ENCODE measurements at regions not wholly inside any gene's neighbourhood (a gene's known extent, or its start where the extent isn't known, plus 50 kb on each side); places are given as distances from the start of the nearest gene placed in this dataset.

- no peak overlapping the region for H3K4me3 Mint-ChIP-seq
- TF ChIP-seq HMGA2 (CRISPR knock-in tag; IDR thresholded peaks at IDR 0.05) (no peak), E2F4 (CRISPR knock-in tag; IDR thresholded peaks at IDR 0.05; ENCODE audit: borderline replicate concordance, low read depth) (no peak), NFYB (CRISPR knock-in tag; conservative IDR thresholded peaks at IDR 0.05; ENCODE audit: low read depth) (no peak), ATF1 (CRISPR knock-in tag; IDR thresholded peaks at IDR 0.05) (no peak), EMX1 (CRISPR knock-in tag; IDR thresholded peaks at IDR 0.05) (no peak), ZNF138 (CRISPR knock-in tag; conservative IDR thresholded peaks at IDR 0.05) (no peak), E2F5 (CRISPR knock-in tag; IDR thresholded peaks at IDR 0.05) (no peak)
- ATAC-seq (no peak), DNase-seq (ENCODE audit: low spot score) (no peak)
- H3K27ac Mint-ChIP-seq: no peak overlapping the region
- H3K9me3 Mint-ChIP-seq: peaks cover 12% of the 10 kb centered on the region
- no peaks in the 10 kb centered on the region for H3K36me3 Mint-ChIP-seq
- H3K27me3 Mint-ChIP-seq (ENCODE audit: low read depth): peaks cover 3% of the 10 kb centered on the region; the same call in 1 of the 2 replicates
- H3K4me1 Mint-ChIP-seq: no peaks in the 10 kb centered on the region
- CTCF ChIA-PET: interaction anchor here (1.0 to 2.1 kb wide), 3 partner anchors 18 to 245 kb away, joined by 3 to 5 read pairs (median 4); no protein-coding TSS in a partner anchor
- POLR2A ChIA-PET: no interaction called here
Measured at GRCh38 chr7:131937868-131938267, 381.4 kb upstream of the PODXL start.

GRCh38 chr7:131935180-131935579 is 378.8 kb upstream of the PODXL start:
- no peaks in the 10 kb centered on the region for H3K4me1 Mint-ChIP-seq
- no peak for TF ChIP-seq E2F5 (CRISPR knock-in tag; IDR thresholded peaks at IDR 0.05)
- TF ChIP-seq PREB (CRISPR knock-in tag; IDR thresholded peaks at IDR 0.05; ENCODE audit: borderline replicate concordance): no peak
- TF ChIP-seq ZNF425 (CRISPR knock-in tag; conservative IDR thresholded peaks at IDR 0.05): no peak
- no peak for TF ChIP-seq JUN (CRISPR knock-in tag; IDR thresholded peaks at IDR 0.05)
- TF ChIP-seq MLX (CRISPR knock-in tag; IDR thresholded peaks at IDR 0.05): no peak
- TF ChIP-seq CBFB (CRISPR knock-in tag; IDR thresholded peaks at IDR 0.05; ENCODE audit: low read depth): no peak
- no peak for TF ChIP-seq ZNF281 (CRISPR knock-in tag; IDR thresholded peaks at IDR 0.05)
- no peak for TF ChIP-seq FOXK1 (CRISPR knock-in tag; IDR thresholded peaks at IDR 0.05)
- TF ChIP-seq ATF2 (CRISPR knock-in tag; IDR thresholded peaks at IDR 0.05; ENCODE audit: borderline replicate concordance, low read depth): no peak
- no peak for TF ChIP-seq OVOL2 (CRISPR knock-in tag; IDR thresholded peaks at IDR 0.05; ENCODE audit: borderline replicate concordance)
- no peak for TF ChIP-seq SMAD3 (CRISPR knock-in tag; IDR thresholded peaks at IDR 0.05; ENCODE audit: borderline replicate concordance)
- TF ChIP-seq ZNF263 (CRISPR knock-in tag; IDR thresholded peaks at IDR 0.05; ENCODE audit: low read depth): no peak
- TF ChIP-seq TCF7 (CRISPR knock-in tag; IDR thresholded peaks at IDR 0.05; ENCODE audit: low read depth): no peak
- TF ChIP-seq NFE2L1 (CRISPR knock-in tag; IDR thresholded peaks at IDR 0.05): no peak
- no peak for TF ChIP-seq HMGA2 (CRISPR knock-in tag; IDR thresholded peaks at IDR 0.05)
- ChIA-PET POLR2A (interaction anchor here (0.6 kb wide), 1 partner anchor 57 kb away, joined by 4 read pairs; no protein-coding TSS in a partner anchor), CTCF (interaction anchor here (1.2 kb wide), 1 partner anchor 246 kb away, joined by 5 read pairs; no protein-coding TSS in a partner anchor)
- DNase-seq (ENCODE audit: low spot score) (no peak), ATAC-seq (peak; percentile 43; the same call in 1 of the 2 replicates)
- no peaks in the 10 kb centered on the region for H3K9me3 Mint-ChIP-seq
- H3K27me3 Mint-ChIP-seq (ENCODE audit: low read depth): peaks cover 5% of the 10 kb centered on the region; the same call in 1 of the 2 replicates
- H3K27ac Mint-ChIP-seq: no peak overlapping the region
- no peaks in the 10 kb centered on the region for H3K36me3 Mint-ChIP-seq
- H3K4me3 Mint-ChIP-seq: no peak overlapping the region
